ENCODE measurements at regions not wholly inside any gene's neighbourhood (a gene's known extent, or its start where the extent isn't known, plus 50 kb on each side); places are given as distances from the start of the nearest gene placed in this dataset.
"Not testable (repeated sequence)": the region's sequence is repeated elsewhere in the genome, so short reads cannot be mapped to it uniquely, and the experiment has no call there.

- no peak overlapping the region for H3K27ac Mint-ChIP-seq
- H3K4me1 Mint-ChIP-seq (ENCODE audit: low read depth), result no peaks in the 10 kb centered on the region
- H3K4me3 Mint-ChIP-seq, result no peak overlapping the region
- DNase-seq (no peak), ATAC-seq (no peak)
- no peaks in the 10 kb centered on the region for H3K27me3 Mint-ChIP-seq (ENCODE audit: low read depth)
- H3K9me3 Mint-ChIP-seq (ENCODE audit: insufficient read depth), result no peaks in the 10 kb centered on the region
- CTCF ChIA-PET, result no interaction called here
- POLR2A ChIA-PET, result no interaction called here
- H3K36me3 Mint-ChIP-seq (ENCODE audit: low read depth), result no peaks in the 10 kb centered on the region
Measured at GRCh38 chr3:86438544-86438943, 552.4 kb downstream of the VGLL3 start.

DNA sequence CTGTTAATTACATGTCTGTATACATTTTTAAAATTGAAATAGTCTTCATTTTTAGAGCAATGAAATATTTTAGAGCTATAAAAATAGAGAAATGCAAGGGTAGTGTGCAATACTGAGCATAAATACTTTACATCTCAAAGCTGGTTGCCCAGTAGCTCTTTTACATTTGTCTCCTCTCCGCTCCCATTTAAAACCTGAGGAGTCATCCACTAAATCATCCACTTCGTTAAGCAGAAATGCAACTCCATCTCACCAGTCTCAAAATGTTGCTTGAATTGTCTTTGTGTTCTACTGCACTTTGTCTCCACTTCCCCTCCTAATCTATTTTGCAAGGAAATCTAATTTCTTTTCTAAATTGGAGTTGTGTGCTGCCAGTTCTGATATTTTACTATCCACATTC, 563.6 kb downstream of the VGLL3 start:
- CTCF ChIA-PET, result no interaction called here
- no peak for DNase-seq
- no peak for ATAC-seq
- POLR2A ChIA-PET, result no interaction called here
- H3K36me3 Mint-ChIP-seq (ENCODE audit: low read depth), result no peaks in the 10 kb centered on the region
- H3K27ac Mint-ChIP-seq, result no peak overlapping the region
- H3K4me1 Mint-ChIP-seq (ENCODE audit: low read depth), result no peaks in the 10 kb centered on the region
- no peaks in the 10 kb centered on the region for H3K9me3 Mint-ChIP-seq (ENCODE audit: insufficient read depth)
- no peaks in the 10 kb centered on the region for H3K27me3 Mint-ChIP-seq (ENCODE audit: low read depth)
- no peak overlapping the region for H3K4me3 Mint-ChIP-seq

DNA sequence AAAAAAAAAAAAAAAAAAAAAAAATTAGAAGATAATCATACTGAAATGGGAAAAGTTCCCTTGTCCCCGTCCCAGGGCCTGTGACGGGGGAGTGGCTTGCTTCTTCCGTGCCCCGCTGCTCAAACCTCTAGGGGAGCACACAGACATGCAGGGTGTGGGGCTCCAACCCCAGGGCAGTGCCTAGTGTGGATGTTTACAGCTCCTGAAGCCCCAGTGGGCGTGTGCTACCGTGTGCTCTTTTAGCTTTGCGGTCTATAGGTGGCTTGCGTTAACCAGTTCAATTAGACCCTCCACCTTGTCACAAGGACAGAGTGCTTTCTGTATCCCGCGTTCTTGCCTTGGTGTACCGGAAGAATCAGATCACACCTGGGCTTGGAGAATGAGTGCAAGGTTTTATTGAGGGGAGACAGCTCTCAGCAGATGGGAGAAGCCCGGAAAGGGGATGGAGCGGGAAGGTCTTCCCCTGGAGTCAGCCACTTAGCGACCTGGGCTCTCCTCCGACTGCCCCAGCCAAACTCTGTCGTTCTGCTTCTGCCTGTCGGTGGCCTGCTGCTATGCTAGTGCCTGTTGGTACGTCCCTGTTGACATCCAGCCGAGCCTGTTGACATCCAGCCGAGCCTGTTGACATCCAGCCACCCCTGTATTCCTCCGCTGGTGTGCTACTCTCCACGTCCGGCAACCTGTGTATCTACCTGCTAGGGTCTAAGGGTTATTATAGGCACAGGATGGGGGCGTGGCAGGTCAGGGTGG, 569.8 kb downstream of the VGLL3 start:
- Mint-ChIP-seq H3K4me3 (no peak overlapping the region), H3K36me3 (ENCODE audit: low read depth) (no peaks in the 10 kb centered on the region), H3K4me1 (ENCODE audit: low read depth) (no peaks in the 10 kb centered on the region), H3K9me3 (ENCODE audit: insufficient read depth) (peaks cover 3% of the 10 kb centered on the region), H3K27me3 (ENCODE audit: low read depth) (no peaks in the 10 kb centered on the region), H3K27ac (no peak overlapping the region)
- CTCF ChIA-PET, result no interaction called here
- POLR2A ChIA-PET, result no interaction called here
- ATAC-seq, result no peak
- DNase-seq, result no peak

GRCh38 chr3:86418861-86419260, 572.1 kb downstream of the VGLL3 start:
- Mint-ChIP-seq H3K27ac (no peak overlapping the region), H3K36me3 (ENCODE audit: low read depth) (no peaks in the 10 kb centered on the region), H3K4me1 (ENCODE audit: low read depth) (no peaks in the 10 kb centered on the region), H3K27me3 (ENCODE audit: low read depth) (no peaks in the 10 kb centered on the region), H3K9me3 (ENCODE audit: insufficient read depth) (peaks cover 3% of the 10 kb centered on the region), H3K4me3 (no peak overlapping the region)
- DNase-seq (no peak), ATAC-seq (no peak)
- ChIA-PET CTCF (no interaction called here), POLR2A (no interaction called here)

- H3K4me3 Mint-ChIP-seq, result no peak overlapping the region
- H3K4me1 Mint-ChIP-seq (ENCODE audit: low read depth), result no peaks in the 10 kb centered on the region
- H3K36me3 Mint-ChIP-seq (ENCODE audit: low read depth), result no peaks in the 10 kb centered on the region
- no peaks in the 10 kb centered on the region for H3K27me3 Mint-ChIP-seq (ENCODE audit: low read depth)
- no peak for ATAC-seq
- H3K27ac Mint-ChIP-seq, result no peak overlapping the region
- DNase-seq, result no peak
- POLR2A ChIA-PET, result no interaction called here
- CTCF ChIA-PET, result no interaction called here
- peaks cover 9% of the 10 kb centered on the region for H3K9me3 Mint-ChIP-seq (ENCODE audit: insufficient read depth)
Measured at GRCh38 chr3:86416334-86416733, 574.6 kb downstream of the VGLL3 start.

GRCh38 chr3:86413645-86414044, 577.3 kb downstream of the VGLL3 start:
- ChIA-PET CTCF (no interaction called here), POLR2A (no interaction called here)
- Mint-ChIP-seq H3K27ac (no peak overlapping the region), H3K9me3 (ENCODE audit: insufficient read depth) (peaks cover 9% of the 10 kb centered on the region), H3K4me1 (ENCODE audit: low read depth) (no peaks in the 10 kb centered on the region), H3K4me3 (no peak overlapping the region), H3K27me3 (ENCODE audit: low read depth) (no peaks in the 10 kb centered on the region), H3K36me3 (ENCODE audit: low read depth) (no peaks in the 10 kb centered on the region)
- no peak for DNase-seq
- no peak for ATAC-seq

DNA sequence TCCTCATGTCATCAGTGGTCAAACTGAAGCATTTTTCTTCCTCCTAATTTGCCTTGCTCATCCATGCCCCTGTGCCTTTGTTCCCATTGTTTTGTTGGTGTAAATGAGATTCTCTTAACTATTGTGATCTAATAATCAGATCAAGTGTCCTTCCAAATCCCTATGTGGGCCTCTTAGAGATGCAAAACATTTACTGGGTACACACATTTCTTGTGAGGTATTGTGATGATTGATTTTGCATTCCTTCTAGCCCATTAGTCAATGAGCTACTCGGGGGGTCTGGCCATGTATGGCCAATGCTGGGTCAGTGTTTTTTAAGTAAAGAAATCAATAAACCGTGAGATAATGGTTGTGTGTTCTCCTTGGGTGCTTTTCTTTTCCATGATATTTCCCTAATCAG, 580.4 kb downstream of the VGLL3 start:
- peaks cover 14% of the 10 kb centered on the region for H3K9me3 Mint-ChIP-seq (ENCODE audit: insufficient read depth)
- H3K4me1 Mint-ChIP-seq (ENCODE audit: low read depth), result no peaks in the 10 kb centered on the region
- ATAC-seq, result no peak
- no peaks in the 10 kb centered on the region for H3K36me3 Mint-ChIP-seq (ENCODE audit: low read depth)
- H3K27ac Mint-ChIP-seq, result no peak overlapping the region
- H3K4me3 Mint-ChIP-seq, result no peak overlapping the region
- CTCF ChIA-PET, result no interaction called here
- no peak for DNase-seq
- POLR2A ChIA-PET, result no interaction called here
- no peaks in the 10 kb centered on the region for H3K27me3 Mint-ChIP-seq (ENCODE audit: low read depth)

- POLR2A ChIA-PET; ATAC-seq; H3K27ac Mint-ChIP-seq; H3K9me3 Mint-ChIP-seq (ENCODE audit: insufficient read depth); H3K36me3 Mint-ChIP-seq (ENCODE audit: low read depth); H3K4me1 Mint-ChIP-seq (ENCODE audit: low read depth); DNase-seq; H3K27me3 Mint-ChIP-seq (ENCODE audit: low read depth); CTCF ChIA-PET; H3K4me3 Mint-ChIP-seq: not testable (repeated sequence)
Measured at GRCh38 chr3:86389759-86390158, 601.2 kb downstream of the VGLL3 start.

GRCh38 chr3:86388820-86389219, 602.1 kb downstream of the VGLL3 start:
- POLR2A ChIA-PET, result no interaction called here
- Mint-ChIP-seq H3K27ac (no peak overlapping the region), H3K4me3 (no peak overlapping the region), H3K27me3 (ENCODE audit: low read depth) (no peaks in the 10 kb centered on the region), H3K9me3 (ENCODE audit: insufficient read depth) (peaks cover 5% of the 10 kb centered on the region), H3K36me3 (ENCODE audit: low read depth) (no peaks in the 10 kb centered on the region), H3K4me1 (ENCODE audit: low read depth) (no peaks in the 10 kb centered on the region)
- CTCF ChIA-PET, result no interaction called here
- DNase-seq (no peak), ATAC-seq (no peak)

DNA sequence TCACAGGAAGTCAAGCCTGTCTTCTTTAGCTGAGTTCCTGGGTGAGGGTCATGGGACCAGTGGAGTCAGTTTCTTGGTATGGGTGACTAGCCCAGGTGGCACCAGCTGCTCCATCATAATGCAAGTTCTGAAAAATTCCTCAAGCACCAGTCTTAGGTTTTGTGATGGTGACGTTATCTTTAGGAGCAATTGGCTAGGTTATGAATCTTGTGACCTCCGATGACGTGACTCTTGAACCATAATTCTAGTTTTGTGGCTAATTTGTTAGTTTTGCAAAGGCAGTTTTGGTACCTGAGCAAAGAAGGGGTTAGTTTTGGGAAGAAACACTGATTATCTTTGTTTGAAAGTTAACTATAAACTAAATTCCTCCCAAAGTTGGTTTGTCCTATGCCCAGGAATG, 608.4 kb downstream of the VGLL3 start:
- Mint-ChIP-seq H3K9me3 (ENCODE audit: insufficient read depth) (peaks cover 9% of the 10 kb centered on the region), H3K27ac (no peak overlapping the region), H3K4me3 (no peak overlapping the region), H3K4me1 (ENCODE audit: low read depth) (no peaks in the 10 kb centered on the region), H3K36me3 (ENCODE audit: low read depth) (no peaks in the 10 kb centered on the region), H3K27me3 (ENCODE audit: low read depth) (no peaks in the 10 kb centered on the region)
- ChIA-PET CTCF (no interaction called here), POLR2A (no interaction called here)
- ATAC-seq (no peak), DNase-seq (no peak)

DNA sequence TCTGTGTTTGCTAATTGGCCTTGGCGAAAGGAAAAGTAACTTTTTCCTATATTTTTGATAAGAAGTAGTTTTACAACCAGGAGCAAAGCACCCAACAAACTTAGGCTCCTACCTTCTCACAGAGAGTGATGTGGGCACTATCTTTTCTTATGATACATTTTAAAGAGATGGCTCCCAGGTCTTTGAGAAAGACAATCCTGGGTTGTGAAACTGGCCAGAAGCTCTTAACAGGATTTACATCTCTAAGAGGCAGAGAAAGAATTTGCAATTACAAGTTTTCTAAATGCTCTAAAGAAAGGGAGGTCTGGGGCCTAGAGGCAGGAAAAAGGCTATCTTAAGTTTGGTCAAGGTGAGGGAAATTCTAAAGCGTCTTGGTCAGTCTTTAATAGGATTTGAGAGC, 609.7 kb downstream of the VGLL3 start:
- DNase-seq, result no peak
- ChIA-PET CTCF (no interaction called here), POLR2A (no interaction called here)
- H3K4me3 Mint-ChIP-seq, result no peak overlapping the region
- no peak for ATAC-seq
- H3K27me3 Mint-ChIP-seq (ENCODE audit: low read depth), result no peaks in the 10 kb centered on the region
- peaks cover 8% of the 10 kb centered on the region for H3K9me3 Mint-ChIP-seq (ENCODE audit: insufficient read depth)
- no peaks in the 10 kb centered on the region for H3K4me1 Mint-ChIP-seq (ENCODE audit: low read depth)
- no peak overlapping the region for H3K27ac Mint-ChIP-seq
- H3K36me3 Mint-ChIP-seq (ENCODE audit: low read depth), result no peaks in the 10 kb centered on the region

DNA sequence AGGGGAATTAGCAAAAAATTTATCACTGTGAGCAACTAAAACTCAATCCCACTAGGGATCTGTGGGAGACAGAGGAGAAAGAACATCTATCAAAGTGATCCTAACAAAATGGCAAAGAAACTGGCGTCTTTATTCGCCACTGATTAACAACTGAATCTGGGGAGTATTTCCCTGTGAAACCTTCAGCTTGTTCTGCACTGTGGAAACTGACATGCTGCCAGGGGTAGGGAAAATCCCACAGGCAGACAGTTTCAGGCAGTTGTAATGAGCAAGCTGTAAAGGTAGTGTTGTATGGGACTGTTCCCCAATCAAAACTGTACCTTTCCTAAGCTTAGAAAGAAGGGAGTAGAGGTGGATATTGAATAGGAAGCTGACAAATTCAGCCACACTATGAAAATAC, 611.7 kb downstream of the VGLL3 start:
- no peaks in the 10 kb centered on the region for H3K4me1 Mint-ChIP-seq (ENCODE audit: low read depth)
- peaks cover 4% of the 10 kb centered on the region for H3K9me3 Mint-ChIP-seq (ENCODE audit: insufficient read depth)
- DNase-seq (no peak), ATAC-seq (no peak)
- H3K4me3 Mint-ChIP-seq, result no peak overlapping the region
- H3K27ac Mint-ChIP-seq, result no peak overlapping the region
- H3K36me3 Mint-ChIP-seq (ENCODE audit: low read depth), result no peaks in the 10 kb centered on the region
- H3K27me3 Mint-ChIP-seq (ENCODE audit: low read depth), result no peaks in the 10 kb centered on the region
- POLR2A ChIA-PET, result no interaction called here
- CTCF ChIA-PET, result no interaction called here

DNA sequence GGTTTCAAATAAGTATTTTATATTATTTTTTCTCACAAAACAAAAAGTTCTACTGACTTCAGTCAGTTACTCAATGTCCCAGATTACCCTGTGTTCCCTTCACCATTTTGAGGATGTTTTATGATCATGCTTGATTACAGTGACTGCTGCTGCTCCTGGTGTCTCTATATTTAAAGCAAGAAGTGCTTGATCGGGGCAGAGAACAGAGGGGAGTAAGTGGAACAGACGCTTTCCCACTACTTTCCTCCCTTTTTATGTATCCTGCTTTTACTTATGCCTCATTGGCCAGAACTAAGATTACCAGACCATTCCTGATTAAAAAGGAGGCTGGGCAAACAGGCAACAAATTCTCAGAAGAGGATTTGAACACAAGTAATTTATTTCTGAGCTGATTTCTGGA, 612.1 kb downstream of the VGLL3 start:
- CTCF ChIA-PET, result no interaction called here

More for the DNA sequence above, 612.1 kb downstream of the VGLL3 start:
- Mint-ChIP-seq H3K4me3 (no peak overlapping the region), H3K4me1 (ENCODE audit: low read depth) (no peaks in the 10 kb centered on the region), H3K9me3 (ENCODE audit: insufficient read depth) (peaks cover 4% of the 10 kb centered on the region), H3K36me3 (ENCODE audit: low read depth) (no peaks in the 10 kb centered on the region), H3K27me3 (ENCODE audit: low read depth) (no peaks in the 10 kb centered on the region), H3K27ac (no peak overlapping the region)
- no peak for DNase-seq
- no peak for ATAC-seq
- POLR2A ChIA-PET, result no interaction called here
